Left lung (tissue), 4 donors: ENCODE measurements at regions not wholly inside any gene's neighbourhood (a gene's known extent, or its start where the extent isn't known, plus 50 kb on each side); places are given as distances from the start of the nearest gene placed in this dataset.

ENCODE experiments used
- ATAC-seq: fragments of 200-7000 bp; cut with Tn5 transposase; one replicate; pipeline ENCODE4 v1.9.1; 2020; ENCODE audit warnings: moderate library complexity
- DNase-seq, 4 donors: peaks; one replicate each; pipeline ENCODE4 v3.0.0-alpha.2; 2013 to 2020
- H3K27ac ChIP-seq, 2 donors: fragments of 200-600 bp; sonication (generic) in 1 of 2; one replicate each; pipeline versions ENCODE4 v1.5.0 to v1.8.0; 2020 to 2021
- H3K27me3 ChIP-seq, 2 donors: fragments of 200-600 bp; sonication (generic) in 1 of 2; one replicate each; pipeline versions ENCODE4 v1.5.0 to v1.8.0; 2020 to 2021
- H3K36me3 ChIP-seq, 2 donors: fragments of 200-600 bp; sonication (generic) in 1 of 2; one replicate each; pipeline versions ENCODE4 v1.5.0 to v1.8.0; 2020 to 2021
- H3K4me1 ChIP-seq, 2 donors: fragments of 200-600 bp; one replicate each; pipeline ENCODE4 v1.8.0; 2021
- H3K4me3 ChIP-seq, 2 donors: fragments of 200-600 bp; sonication (generic) in 1 of 2; one replicate each; pipeline versions ENCODE4 v1.5.0 to v1.8.0; 2020 to 2021; ENCODE audit warnings: mild to moderate bottlenecking in 1 of 2
- H3K9me3 ChIP-seq, 2 donors: fragments of 200-600 bp; sonication (generic) in 1 of 2; one replicate each; pipeline versions ENCODE4 v1.5.0 to v1.8.0; 2020 to 2021
- CTCF ChIP-seq, 2 donors: fragments of 200-600 bp; sonication (generic) in 1 of 2; IDR thresholded peaks; one replicate each; pipeline versions ENCODE4 v1.5.0 to v1.8.0; 2021; ENCODE audit warnings: antibody characterized with exemption in 2 of 2
- intact Hi-C, 2 donors: fragments of 100-400 bp; cut with DNase I; formaldehyde crosslinking; loops; one replicate each; pipeline versions ENCODE4 v1.11.2 to v1.14.2; 2022
- donor health status: DM: no; HTN: yes; CAD: no.
- donor health status: DM: no; HTN: no; CAD: no.

GRCh38 chr2:200077838-200078237 lies 122.5 kb downstream of the MAIP1 start:
- Histone ChIP-seq H3K4me3 (no peak overlapping the region), H3K27ac (peak overlapping the region in 1 of 2 donors; percentile 66), H3K4me1 (no peaks in the 10 kb centered on the region), H3K9me3 (no peaks in the 10 kb centered on the region), H3K27me3 (no peaks in the 10 kb centered on the region), H3K36me3 (no peaks in the 10 kb centered on the region)
- TF ChIP-seq CTCF (IDR thresholded peaks at IDR 0.05): no peak
- ATAC-seq: no peak
- intact Hi-C loops: no loop called here
- no peak for DNase-seq

GRCh38 chr2:200079356-200079755 lies 124.0 kb downstream of the MAIP1 start:
- ATAC-seq: no peak

GRCh38 chr2:200081236-200081635 lies 125.9 kb downstream of the MAIP1 start:
- no peak for ATAC-seq
- DNase-seq: no peak

More at GRCh38 chr2:200079356-200079755, 124.0 kb downstream of the MAIP1 start:
- H3K9me3 ChIP-seq: no peaks in the 10 kb centered on the region
- H3K4me1 ChIP-seq: no peaks in the 10 kb centered on the region
- intact Hi-C loops: no loop called here
- no peak overlapping the region for H3K27ac ChIP-seq
- no peak for DNase-seq
- no peak overlapping the region for H3K4me3 ChIP-seq
- no peaks in the 10 kb centered on the region for H3K27me3 ChIP-seq
- H3K36me3 ChIP-seq: no peaks in the 10 kb centered on the region
- TF ChIP-seq CTCF (IDR thresholded peaks at IDR 0.05): no peak

GRCh38 chr2:200081811-200082210 lies 126.4 kb downstream of the MAIP1 start:
- no peak overlapping the region for H3K27ac ChIP-seq
- H3K36me3 ChIP-seq: no peaks in the 10 kb centered on the region
- no peaks in the 10 kb centered on the region for H3K4me1 ChIP-seq
- intact Hi-C loops: no loop called here
- TF ChIP-seq CTCF (IDR thresholded peaks at IDR 0.05): no peak
- no peaks in the 10 kb centered on the region for H3K27me3 ChIP-seq
- DNase-seq (peak in 1 of 4 donors; percentile 26), ATAC-seq (no peak)
- no peak overlapping the region for H3K4me3 ChIP-seq
- no peaks in the 10 kb centered on the region for H3K9me3 ChIP-seq

More at GRCh38 chr2:200081236-200081635, 125.9 kb downstream of the MAIP1 start:
- TF ChIP-seq CTCF (IDR thresholded peaks at IDR 0.05): no peak
- intact Hi-C loops: no loop called here
- H3K9me3 ChIP-seq: no peaks in the 10 kb centered on the region
- H3K4me3 ChIP-seq: no peak overlapping the region
- no peaks in the 10 kb centered on the region for H3K27me3 ChIP-seq
- no peak overlapping the region for H3K27ac ChIP-seq
- no peaks in the 10 kb centered on the region for H3K4me1 ChIP-seq
- H3K36me3 ChIP-seq: no peaks in the 10 kb centered on the region

GRCh38 chr2:200084036-200084435 lies 128.7 kb downstream of the MAIP1 start:
- ATAC-seq: no peak
- intact Hi-C loops: no loop called here
- no peak for TF ChIP-seq CTCF (IDR thresholded peaks at IDR 0.05)

More at GRCh38 chr2:200084036-200084435, 128.7 kb downstream of the MAIP1 start:
- H3K4me1 ChIP-seq: no peaks in the 10 kb centered on the region
- no peaks in the 10 kb centered on the region for H3K27me3 ChIP-seq
- no peaks in the 10 kb centered on the region for H3K9me3 ChIP-seq
- H3K27ac ChIP-seq: no peak overlapping the region
- no peak overlapping the region for H3K4me3 ChIP-seq
- H3K36me3 ChIP-seq: no peaks in the 10 kb centered on the region
- no peak for DNase-seq
